DMS53 (cell line): ENCODE measurements at regions not wholly inside any gene's neighbourhood (a gene's known extent, or its start where the extent isn't known, plus 50 kb on each side); places are given as distances from the start of the nearest gene placed in this dataset.
A peak's percentile ranks its signal among the peaks of the same experiment; 100 is the strongest.
"Not testable (repeated sequence)": the region's sequence is repeated elsewhere in the genome, so short reads cannot be mapped to it uniquely, and the experiment has no call there.

ENCODE experiments used
- DNase-seq: peaks from one replicate; lab custom pipeline; 2025; lab: John Stamatoyannopoulos, UW

DNA sequence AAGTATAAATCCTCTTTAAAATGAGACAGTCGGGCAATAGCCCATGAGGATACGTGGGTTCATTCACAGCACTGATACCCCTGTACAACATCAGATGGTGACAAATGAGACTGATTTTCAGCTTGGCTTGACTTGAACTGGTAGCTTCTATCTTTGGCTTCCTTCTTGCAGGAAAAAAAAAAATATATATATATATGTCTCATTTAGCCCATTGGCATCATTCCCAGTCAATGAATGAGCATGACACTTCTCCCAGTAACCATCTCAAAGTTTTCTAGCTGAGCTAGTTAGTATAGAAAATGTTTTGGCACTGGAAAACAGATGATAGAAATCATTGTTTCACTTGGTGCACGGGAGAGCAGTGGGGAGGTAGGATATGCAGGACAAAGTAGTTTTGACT, 222.5 kb upstream of the TAS2R1 start:
- no peak for DNase-seq

DNA sequence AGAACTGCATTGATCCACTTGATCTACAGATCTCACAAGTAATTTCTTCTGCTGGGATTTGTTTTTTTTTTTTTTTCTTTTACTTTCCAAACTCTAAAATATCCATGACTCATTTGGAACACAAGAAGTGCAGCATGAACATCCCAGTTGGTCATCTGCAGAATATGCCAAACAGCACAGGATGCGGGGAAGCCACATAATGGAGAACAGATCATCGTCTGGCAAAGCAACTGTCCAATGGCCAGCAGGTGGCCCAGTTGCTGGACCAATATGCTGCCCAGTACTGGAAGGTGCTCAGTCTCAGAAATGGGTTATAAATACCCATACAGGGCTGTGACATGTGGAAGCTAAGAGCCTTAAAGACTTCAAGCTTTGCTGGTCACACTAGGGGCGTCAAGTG, 221.3 kb upstream of the TAS2R1 start:
- DNase-seq = peak; percentile 50

DNA sequence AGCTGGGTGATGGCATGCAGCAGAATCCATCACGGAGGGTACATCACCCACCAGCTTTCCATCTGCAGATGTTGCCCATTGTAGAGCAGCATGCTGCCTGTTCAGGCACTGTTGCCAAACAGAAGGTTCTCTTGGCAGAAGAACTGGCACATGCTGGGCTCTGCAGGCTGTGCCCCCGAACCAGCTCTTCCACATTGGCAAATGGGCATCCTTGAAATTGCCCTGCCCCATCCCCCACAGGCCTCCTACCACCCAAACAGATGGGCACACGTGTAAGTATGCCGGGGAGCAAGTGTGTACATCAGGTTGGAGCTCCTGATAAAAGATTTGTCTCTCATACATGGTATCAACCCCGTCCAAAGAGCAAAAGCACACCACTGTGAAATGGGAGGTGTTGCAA, 220.3 kb upstream of the TAS2R1 start:
- DNase-seq = no peak

DNA sequence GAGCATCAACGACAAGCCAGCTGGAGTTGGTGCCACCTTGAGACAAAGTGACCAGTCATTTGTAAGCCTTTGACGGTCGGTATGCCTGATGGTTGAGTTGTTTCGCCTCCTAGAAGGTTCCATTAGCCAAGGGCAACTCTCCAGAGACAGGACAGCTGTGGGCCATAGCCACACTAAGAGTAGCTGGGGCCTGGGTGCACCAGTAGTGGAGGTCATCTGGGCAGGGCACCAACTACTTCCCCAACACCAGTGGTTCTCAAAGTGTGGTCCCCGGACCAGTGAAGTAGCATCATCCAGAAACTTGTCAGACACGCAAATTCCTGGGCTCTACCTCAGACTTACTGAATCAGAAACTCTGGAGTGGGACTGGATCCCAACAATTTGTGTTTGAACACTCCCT, 217.5 kb upstream of the TAS2R1 start:
- no peak for DNase-seq

DNA sequence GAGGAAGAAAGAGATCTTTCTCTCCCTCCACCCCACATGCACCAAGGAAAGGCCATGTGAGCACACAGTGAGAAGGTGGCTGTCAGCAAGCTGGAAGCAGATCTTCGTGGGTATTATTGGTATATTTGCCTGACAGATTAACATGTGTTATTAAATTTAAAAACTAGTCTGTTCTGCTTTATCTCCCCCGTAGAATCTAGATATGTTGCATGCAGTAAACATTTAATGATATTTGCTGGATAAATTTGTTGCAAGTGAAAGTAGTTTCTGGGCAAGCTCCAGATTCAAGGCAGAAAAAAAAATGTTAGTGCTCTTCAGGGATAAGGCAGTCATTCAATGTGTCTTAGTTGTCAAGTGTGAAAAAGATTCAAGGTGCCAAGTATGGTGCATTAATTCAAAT, 215.0 kb upstream of the TAS2R1 start:
- DNase-seq = no peak

DNA sequence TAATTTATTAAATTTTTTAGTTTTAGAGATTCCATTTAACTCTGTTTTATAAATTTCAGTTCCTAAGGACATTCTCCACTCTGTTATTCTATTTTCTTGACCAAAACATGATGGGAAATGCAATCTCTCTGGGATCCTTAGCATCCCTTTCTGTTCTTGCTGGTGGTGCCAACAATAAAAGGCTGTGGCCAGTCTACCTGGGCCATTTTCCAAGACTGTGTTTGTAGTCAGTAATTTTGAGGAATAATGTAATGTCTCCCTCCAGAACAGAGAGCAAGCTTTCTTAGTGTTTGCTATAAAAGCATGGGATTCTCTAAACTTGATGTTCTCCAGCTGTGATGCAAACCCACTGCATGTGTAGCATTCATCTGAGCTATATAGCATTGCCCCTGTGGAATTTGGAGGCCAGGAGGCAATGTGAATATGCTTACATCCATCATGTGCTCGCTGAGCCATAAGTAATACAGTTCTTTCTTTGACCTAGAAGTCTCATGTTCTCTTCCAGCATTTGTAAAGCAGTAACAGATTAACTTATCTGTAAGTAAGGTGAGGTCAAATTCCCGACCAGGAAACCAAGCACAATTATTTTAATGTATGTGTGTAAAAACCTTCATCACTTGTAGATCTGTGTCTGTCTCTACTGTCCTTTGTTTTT, 211.5 kb upstream of the TAS2R1 start:
- DNase-seq = no peak

DNA sequence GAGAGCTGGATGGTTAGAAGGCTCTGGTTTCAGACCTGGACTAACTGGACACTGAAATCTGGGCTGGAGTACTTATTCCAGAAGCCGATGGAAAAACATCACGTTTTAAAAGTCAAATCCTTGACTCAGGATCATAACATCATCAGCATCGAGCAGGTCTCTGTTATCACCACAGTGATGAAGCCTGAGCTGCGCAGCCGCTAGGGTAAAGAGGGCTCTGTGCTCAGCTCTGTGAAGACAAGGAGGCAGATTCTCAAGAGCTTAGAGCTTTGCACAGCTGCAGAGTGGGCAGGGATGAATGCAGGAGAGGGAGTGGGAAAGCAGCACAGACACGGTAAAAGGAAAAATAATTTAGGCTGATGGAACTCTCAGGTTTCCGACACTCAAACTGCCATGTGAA, 208.8 kb upstream of the TAS2R1 start:
- peak; percentile 52 for DNase-seq

DNA sequence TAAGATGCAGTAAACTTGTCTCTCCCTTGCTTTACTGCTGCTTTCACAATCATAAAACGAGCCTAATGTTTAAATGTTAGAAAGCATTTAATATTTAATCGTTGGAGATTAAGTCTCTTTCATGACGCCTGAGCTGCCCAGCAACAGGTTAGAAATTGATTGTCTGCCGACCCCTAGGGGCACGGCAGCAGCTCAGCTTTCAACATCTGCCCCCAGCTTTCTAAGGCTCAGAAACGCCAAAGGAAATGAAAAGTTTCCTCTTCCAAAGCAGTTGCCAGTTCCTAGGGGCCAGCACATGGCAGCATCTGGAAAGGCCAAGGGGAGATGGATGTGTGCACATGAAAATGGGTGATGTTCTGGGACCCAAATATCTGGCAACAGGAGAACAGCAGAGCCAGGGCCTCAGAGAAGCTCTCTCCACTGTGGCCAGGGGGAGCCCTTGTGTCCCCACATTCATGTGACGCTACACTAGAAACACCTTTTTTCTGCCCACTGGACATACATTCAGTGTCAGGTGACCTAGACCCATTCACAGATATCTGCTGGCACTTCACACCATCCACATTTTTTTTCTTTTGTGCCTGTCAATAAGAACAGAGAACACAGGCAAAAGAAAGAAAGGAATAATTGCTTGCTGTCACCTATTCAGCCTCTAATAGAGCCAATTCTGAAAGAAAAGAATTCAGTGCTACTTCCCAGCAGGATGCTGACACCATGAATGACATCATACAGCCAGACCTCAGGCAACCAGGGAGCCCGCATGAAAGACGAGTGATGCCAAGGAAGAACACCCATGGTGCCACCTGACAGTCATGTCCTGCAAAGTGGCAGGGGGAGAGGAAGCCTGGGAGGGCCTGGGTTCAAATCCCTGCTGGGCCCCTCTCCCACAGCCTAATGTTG, 205.0 kb upstream of the TAS2R1 start:
- DNase-seq = no peak

DNA sequence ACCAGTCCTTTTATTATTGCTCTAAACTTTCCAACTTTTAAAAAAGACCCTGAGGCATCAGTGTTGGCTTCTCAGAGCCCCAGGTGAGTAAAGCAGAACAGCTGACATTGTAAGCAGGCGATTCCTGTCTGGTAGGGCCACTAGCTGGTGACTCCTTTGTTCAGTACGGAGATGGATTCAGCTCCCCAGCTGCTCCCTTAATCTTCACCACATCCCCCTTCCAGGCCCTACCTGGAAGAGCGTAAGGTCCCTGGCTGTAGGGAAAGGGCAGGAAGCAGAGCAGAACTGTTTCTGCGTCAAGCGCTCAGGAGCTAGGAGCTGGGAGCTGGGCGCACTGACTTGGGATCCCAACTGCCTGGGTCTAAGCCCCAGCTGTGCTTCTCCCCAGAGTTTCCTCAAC, 203.7 kb upstream of the TAS2R1 start:
- DNase-seq = no peak

DNA sequence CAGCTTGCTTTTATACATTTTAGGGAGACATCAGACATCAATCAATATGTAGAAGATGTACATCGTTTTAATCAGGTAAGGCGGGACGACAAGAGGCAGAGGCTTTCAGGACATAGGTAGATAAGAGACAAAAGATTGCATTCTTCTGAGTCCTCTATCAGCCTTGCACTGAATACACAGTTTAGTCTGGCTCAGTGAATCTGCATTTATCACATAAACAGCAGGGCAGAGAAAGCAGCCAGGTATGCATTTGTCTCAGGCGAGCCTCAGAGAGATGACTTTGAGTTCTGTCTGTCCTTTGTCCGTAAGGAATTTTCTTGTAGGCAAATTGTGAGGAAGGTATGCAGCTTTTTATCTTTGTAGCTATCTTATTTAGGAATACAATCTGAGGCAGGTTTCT, 202.8 kb upstream of the TAS2R1 start:
- DNase-seq = no peak

DNA sequence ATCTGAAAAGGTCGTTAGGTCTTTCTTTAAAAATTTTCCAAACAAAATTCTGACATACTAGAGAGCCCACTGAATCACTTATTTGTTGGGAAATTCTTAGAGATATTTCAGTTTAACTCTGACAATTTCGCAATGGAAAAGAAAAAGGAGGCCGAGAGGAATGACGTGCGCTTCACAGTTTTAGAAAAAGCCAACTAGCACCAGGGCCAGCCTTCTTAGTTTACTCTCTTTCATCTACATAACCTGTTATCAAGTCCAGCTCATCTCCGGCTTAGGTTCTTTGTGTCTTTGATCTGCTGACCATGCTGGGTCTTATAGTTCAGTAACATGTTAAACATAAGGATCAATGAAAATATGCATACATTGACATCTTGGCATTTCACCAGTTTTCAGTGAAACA, 201.7 kb upstream of the TAS2R1 start:
- DNase-seq = no peak

DNA sequence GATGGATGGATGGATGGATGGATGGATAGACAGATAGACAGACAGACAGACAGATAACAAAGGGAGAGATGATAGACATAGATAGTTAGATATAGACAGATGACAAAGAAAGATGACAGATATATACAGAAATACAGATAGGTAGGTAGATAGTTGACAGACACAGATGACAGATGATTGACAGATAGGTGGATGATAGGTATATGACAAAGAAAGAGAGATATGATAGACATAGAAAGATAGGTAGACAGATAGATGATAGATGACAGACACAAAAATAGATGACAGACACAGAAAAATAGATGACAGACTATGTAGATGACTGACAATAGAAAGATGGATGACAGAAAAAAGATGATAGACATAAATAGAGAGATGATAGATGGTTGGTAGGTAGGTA, 200.0 kb upstream of the TAS2R1 start:
- DNase-seq = no peak

DNA sequence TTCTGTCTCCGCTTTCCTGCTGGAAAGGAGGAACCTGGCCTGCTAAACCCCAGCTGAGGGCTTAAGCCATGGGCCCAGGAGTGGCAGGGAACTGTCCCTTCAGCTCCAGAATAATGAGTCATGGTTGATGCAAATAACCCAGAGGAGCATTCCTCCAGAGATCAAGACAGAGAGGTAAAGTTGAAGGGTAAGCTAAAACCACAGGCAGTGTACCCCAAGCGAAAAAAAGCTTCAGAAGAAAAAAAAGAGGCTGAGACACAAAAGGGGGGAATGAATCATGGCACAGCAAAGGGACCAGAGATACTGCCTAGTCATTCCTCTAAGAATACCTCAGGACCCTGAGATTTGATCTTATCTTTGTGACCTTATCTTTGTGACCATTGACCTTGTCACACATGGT, 199.5 kb upstream of the TAS2R1 start:
- no peak for DNase-seq

DNA sequence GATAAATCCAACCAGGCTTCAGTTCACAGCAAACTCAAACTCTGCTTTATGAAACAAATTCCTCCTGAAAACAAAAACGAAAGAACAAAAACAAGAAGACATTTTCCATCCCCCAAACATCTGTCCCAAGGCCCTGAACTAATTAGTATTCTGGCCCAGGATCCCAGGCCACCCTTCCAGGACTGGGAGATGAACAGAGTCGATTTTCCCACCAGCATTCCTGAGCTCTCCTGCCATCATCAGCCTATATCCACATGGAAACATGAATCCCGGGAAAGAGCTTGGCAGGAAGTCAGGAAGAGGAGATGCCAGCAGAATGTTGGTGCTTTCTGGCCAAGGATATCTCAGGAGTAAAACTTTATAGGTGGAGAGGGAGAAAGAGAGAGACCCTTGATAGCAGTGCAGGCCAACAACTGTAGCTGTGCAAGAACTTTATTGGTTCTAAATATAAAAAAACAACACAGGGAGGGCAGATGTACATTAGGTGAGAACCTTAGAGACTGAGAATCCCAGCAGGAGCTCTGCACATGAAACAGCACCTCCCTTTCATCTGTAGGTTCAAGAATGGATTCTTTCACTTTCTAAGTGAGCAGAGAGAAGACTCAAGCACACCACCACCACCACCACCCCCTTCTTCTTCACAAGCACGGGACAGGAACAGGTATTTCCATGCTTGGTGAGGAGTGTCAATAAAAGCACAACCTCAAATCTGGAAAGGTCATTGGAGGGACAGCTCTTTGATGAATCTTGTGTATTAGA, 190.7 kb upstream of the TAS2R1 start:
- DNase-seq = no peak

DNA sequence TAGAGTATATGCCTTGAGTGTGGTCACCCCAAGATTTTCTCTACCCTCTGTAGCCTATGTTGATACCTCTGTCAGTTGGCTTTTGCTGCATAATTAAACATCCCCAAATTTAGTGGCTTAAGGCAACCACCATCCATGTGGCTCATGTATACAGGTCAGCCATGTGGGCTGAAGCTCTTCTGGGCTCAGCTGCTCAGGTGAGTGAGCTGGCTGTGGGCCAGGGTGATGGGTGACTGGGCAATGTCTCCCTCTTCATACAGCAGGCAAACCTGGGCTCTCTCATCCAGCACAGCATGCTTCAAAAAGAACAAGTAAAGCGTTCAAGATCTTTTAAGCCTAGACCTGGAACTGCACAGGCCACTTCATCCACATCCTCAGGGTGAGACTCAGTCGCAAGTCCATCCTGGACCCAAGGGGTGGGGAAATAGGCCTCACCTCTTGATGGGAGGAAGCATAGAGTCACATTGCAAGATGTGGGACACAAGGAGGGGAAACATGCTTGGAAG, 188.2 kb upstream of the TAS2R1 start:
- peak; percentile 15 for DNase-seq

DNA sequence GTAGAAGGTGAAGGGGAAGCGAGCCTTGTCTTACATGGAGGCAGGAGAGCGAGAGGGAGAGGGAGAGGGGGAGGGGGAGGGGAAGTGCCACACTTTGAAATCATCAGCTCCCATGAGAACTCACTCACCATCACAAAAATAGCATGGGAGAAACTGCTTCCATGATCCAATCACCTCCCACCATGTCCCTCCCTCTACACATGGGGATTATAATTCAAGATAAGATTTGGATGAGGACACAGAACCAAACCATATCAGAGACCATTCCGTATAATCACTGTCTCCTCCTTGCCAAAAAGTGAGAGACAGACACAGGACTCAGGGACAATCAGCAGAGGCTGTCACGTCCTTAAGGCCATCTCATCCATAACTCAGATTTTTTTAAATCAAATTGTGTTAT, 187.7 kb upstream of the TAS2R1 start:
- no peak for DNase-seq

DNA sequence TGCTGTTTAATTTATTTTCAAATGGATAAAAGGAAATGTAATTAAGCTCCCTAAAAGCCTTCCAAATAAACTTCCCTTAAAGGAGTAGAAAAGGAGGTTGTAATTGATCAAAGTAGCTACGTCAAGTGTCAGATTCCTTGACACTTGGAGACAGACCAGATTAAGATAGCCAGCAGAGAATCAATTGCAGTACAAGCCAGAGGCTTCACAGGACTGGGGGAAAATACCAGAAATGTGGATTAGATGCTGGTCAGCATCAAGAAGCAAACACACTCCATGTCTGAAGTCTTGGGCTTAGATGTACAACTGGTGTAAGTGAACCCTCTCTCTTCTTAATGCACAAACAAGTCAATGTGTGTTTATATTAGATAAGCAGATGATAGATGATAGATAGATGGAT, 184.9 kb upstream of the TAS2R1 start:
- DNase-seq = no peak

DNA sequence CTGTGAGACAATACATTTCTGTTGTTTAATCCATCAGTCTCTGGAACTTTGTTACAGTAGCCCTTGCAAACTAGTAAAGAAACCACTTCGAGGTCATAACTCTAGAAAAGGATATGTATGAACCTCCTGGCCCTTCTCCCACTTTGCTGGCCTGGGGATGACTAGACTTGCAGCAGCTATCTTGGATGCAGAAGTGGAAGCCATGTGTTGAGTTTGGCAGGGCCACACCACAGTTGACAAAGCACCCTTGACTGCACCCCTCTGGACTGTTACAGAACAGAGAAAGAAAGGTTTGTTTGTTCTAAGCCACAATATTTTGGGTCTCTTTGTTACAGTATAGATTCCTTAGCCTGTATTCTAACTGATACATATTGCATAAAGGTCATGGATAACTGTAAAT, 183.2 kb upstream of the TAS2R1 start:
- no peak for DNase-seq

DNA sequence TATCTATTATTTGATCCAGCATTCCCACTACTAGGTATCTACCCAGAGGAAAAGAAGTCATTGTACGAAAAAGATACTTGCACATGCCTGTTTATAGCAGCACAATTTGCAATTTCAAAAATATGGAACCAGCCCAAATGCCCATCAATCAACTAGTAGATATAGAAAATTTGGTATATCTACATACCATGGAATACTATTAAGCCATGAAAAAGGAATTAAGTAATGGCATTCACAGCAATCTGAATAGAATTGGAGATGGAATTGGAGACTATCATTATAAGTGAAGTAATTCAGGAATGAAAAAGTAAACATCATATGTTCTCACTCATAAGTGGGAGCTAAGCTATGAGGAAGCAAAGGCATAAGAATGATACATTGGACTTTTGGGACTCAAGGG, 177.2 kb upstream of the TAS2R1 start:
- not testable (repeated sequence) for DNase-seq

DNA sequence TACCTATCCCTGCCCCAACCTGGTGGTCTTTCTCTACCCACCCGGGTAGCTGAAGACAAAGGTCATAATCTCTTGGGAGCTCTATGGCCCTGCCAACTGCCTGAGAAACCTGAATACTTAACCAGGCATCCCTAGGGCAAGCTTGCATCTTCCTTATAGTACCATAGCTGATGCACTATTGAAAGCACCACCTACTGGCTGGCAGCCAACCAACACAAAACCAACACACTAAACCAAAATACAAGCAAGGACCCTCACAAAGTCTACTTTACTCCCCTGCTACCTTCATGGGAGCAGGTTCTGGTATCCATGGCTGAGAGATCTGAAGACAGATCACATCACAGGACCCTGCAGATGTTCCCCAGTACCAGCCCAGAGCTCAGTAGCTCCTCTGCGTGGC, 171.8 kb upstream of the TAS2R1 start:
- no peak for DNase-seq

DNA sequence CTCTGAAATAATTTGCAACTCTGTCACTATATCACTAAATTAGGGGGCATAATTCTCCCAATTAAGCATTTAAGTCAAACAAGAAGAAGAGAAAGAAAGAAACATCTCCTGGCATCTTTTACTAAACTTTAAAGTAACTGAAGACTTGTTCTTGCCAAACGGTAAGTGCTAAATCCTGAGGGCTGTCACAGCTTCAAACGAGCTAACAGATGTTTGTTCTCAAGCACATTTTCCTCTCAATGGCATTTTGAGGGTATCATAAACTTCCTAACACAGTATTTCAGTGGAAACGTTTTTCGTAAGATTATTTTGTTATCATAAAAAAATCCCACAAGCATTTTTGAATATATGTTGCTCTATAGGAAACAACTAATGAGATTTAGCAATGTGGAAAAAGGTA, 169.5 kb upstream of the TAS2R1 start:
- no peak for DNase-seq

DNA sequence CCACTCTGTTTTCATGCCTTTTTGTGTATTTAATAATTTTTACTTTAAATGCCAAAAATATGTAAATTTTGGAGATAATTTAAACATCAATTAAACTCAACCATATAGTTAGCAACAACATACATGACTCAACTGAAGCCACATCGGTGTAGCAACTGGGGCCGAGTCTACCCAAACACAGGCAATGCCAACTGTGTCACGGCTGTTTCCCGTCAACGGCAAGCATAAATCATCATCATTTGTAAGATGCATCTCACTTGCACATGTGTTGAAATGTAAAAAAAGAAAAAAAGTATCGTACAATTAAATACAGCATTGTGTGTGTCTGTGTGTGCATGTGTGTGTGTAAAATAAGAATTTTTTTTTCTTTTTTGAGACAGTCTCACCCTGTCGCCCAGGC, 160.1 kb upstream of the TAS2R1 start:
- no peak for DNase-seq

DNA sequence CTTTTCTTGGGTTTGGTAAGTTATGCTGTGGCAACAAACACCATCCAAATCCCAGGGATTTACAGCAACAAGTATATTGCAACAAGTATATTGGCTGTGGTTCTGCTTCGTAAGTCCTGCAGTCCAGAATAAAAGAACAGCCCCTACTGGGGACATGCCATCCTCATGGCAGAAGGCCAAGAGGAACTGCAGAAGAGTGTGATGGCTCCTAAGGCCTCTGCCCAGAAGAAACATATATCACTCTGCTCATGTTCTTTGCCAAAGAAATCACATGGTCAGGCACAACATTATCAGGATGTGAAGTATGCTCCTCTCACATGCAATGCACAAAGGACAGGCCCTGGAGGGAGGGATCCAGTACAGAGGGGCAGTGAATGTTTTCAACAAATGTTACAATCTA, 159.6 kb upstream of the TAS2R1 start:
- no peak for DNase-seq
